ENCODE measurements at regions not wholly inside any gene's neighbourhood (a gene's known extent, or its start where the extent isn't known, plus 50 kb on each side); places are given as distances from the start of the nearest gene placed in this dataset.

GRCh38 chr10:8321990-8322389, 267.5 kb downstream of the GATA3 start:
- Histone ChIP-seq H3K4me3 (ENCODE audit: low read length in 2 of 2) (no peak overlapping the region), H3K9ac (ENCODE audit: low read length in 2 of 2) (no peak overlapping the region), H3K4me1 (ENCODE audit: control insufficient read depth, insufficient read depth, low read length) (no peaks in the 10 kb centered on the region), H3K27ac (ENCODE audit: low read length) (no peak overlapping the region), H3K27me3 (ENCODE audit: control insufficient read depth in 1 of 2, insufficient read depth in 2 of 2, low read length in 2 of 2) (peaks cover 0 to 4% of the 10 kb centered on the region in 2 donors), H3K9me3 (ENCODE audit: control insufficient read depth in 2 of 2, low read length in 2 of 2) (no peaks in the 10 kb centered on the region), H3K36me3 (ENCODE audit: control insufficient read depth in 2 of 2, insufficient read depth in 2 of 2, low read length in 2 of 2) (no peaks in the 10 kb centered on the region)

GRCh38 chr10:8323428-8324054, 269.1 kb downstream of the GATA3 start:
- H3K27ac ChIP-seq (ENCODE audit: low read length) = no peak overlapping the region
- H3K4me3 ChIP-seq (ENCODE audit: low read length in 2 of 2) = no peak overlapping the region
- H3K9me3 ChIP-seq (ENCODE audit: control insufficient read depth in 2 of 2, low read length in 2 of 2) = no peaks in the 10 kb centered on the region
- H3K27me3 ChIP-seq (ENCODE audit: control insufficient read depth in 1 of 2, insufficient read depth in 2 of 2, low read length in 2 of 2) = peaks cover 0 to 4% of the 10 kb centered on the region in 2 donors
- H3K36me3 ChIP-seq (ENCODE audit: control insufficient read depth in 2 of 2, insufficient read depth in 2 of 2, low read length in 2 of 2) = no peaks in the 10 kb centered on the region
- no peak overlapping the region for H3K9ac ChIP-seq (ENCODE audit: low read length in 2 of 2)
- H3K4me1 ChIP-seq (ENCODE audit: control insufficient read depth, insufficient read depth, low read length) = no peaks in the 10 kb centered on the region

- Histone ChIP-seq H3K36me3 (ENCODE audit: control insufficient read depth in 2 of 2, insufficient read depth in 2 of 2, low read length in 2 of 2) (no peaks in the 10 kb centered on the region), H3K4me1 (ENCODE audit: control insufficient read depth, insufficient read depth, low read length) (no peaks in the 10 kb centered on the region), H3K27me3 (ENCODE audit: control insufficient read depth in 1 of 2, insufficient read depth in 2 of 2, low read length in 2 of 2) (peaks cover 0 to 5% of the 10 kb centered on the region in 2 donors), H3K9ac (ENCODE audit: low read length in 2 of 2) (no peak overlapping the region), H3K9me3 (ENCODE audit: control insufficient read depth in 2 of 2, low read length in 2 of 2) (no peaks in the 10 kb centered on the region), H3K4me3 (ENCODE audit: low read length in 2 of 2) (no peak overlapping the region), H3K27ac (ENCODE audit: low read length) (no peak overlapping the region)
These were observed 270.8 kb downstream of the GATA3 start for GRCh38 chr10:8325024-8325980.

GRCh38 chr10:8326396-8327139, 272.1 kb downstream of the GATA3 start:
- Histone ChIP-seq H3K27ac (ENCODE audit: low read length) (no peak overlapping the region), H3K36me3 (ENCODE audit: control insufficient read depth in 2 of 2, insufficient read depth in 2 of 2, low read length in 2 of 2) (no peaks in the 10 kb centered on the region), H3K27me3 (ENCODE audit: control insufficient read depth in 1 of 2, insufficient read depth in 2 of 2, low read length in 2 of 2) (peaks cover 2 to 9% of the 10 kb centered on the region in 2 donors), H3K9ac (ENCODE audit: low read length in 2 of 2) (no peak overlapping the region), H3K4me3 (ENCODE audit: low read length in 2 of 2) (no peak overlapping the region), H3K9me3 (ENCODE audit: control insufficient read depth in 2 of 2, low read length in 2 of 2) (no peaks in the 10 kb centered on the region), H3K4me1 (ENCODE audit: control insufficient read depth, insufficient read depth, low read length) (no peaks in the 10 kb centered on the region)

- H3K4me1 ChIP-seq (ENCODE audit: control insufficient read depth, insufficient read depth, low read length) = peaks cover under 1% of the 10 kb centered on the region
- H3K27me3 ChIP-seq (ENCODE audit: control insufficient read depth in 1 of 2, insufficient read depth in 2 of 2, low read length in 2 of 2) = peaks cover 5 to 9% of the 10 kb centered on the region in 2 donors
- no peaks in the 10 kb centered on the region for H3K36me3 ChIP-seq (ENCODE audit: control insufficient read depth in 2 of 2, insufficient read depth in 2 of 2, low read length in 2 of 2)
- no peak overlapping the region for H3K27ac ChIP-seq (ENCODE audit: low read length)
- H3K9ac ChIP-seq (ENCODE audit: low read length in 2 of 2) = no peak overlapping the region
- no peaks in the 10 kb centered on the region for H3K9me3 ChIP-seq (ENCODE audit: control insufficient read depth in 2 of 2, low read length in 2 of 2)
- H3K4me3 ChIP-seq (ENCODE audit: low read length in 2 of 2) = no peak overlapping the region
These were observed 272.6 kb downstream of the GATA3 start for GRCh38 chr10:8327140-8327423.

GRCh38 chr10:8331387-8331786, 276.9 kb downstream of the GATA3 start:
- H3K4me3 ChIP-seq (ENCODE audit: low read length in 2 of 2) = no peak overlapping the region
- no peaks in the 10 kb centered on the region for H3K9me3 ChIP-seq (ENCODE audit: control insufficient read depth in 2 of 2, low read length in 2 of 2)
- H3K4me1 ChIP-seq (ENCODE audit: control insufficient read depth, insufficient read depth, low read length) = peaks cover 7% of the 10 kb centered on the region
- peaks cover 11% of the 10 kb centered on the region in 2 donors for H3K27me3 ChIP-seq (ENCODE audit: control insufficient read depth in 1 of 2, insufficient read depth in 2 of 2, low read length in 2 of 2)
- no peaks in the 10 kb centered on the region for H3K36me3 ChIP-seq (ENCODE audit: control insufficient read depth in 2 of 2, insufficient read depth in 2 of 2, low read length in 2 of 2)
- H3K9ac ChIP-seq (ENCODE audit: low read length in 2 of 2) = no peak overlapping the region
- no peak overlapping the region for H3K27ac ChIP-seq (ENCODE audit: low read length)

GRCh38 chr10:8331896-8332729, 277.6 kb downstream of the GATA3 start:
- no peak overlapping the region for H3K9ac ChIP-seq (ENCODE audit: low read length in 2 of 2)
- H3K36me3 ChIP-seq (ENCODE audit: control insufficient read depth in 2 of 2, insufficient read depth in 2 of 2, low read length in 2 of 2) = no peaks in the 10 kb centered on the region
- H3K27ac ChIP-seq (ENCODE audit: low read length) = no peak overlapping the region
- peaks cover 7% of the 10 kb centered on the region for H3K4me1 ChIP-seq (ENCODE audit: control insufficient read depth, insufficient read depth, low read length)
- peaks cover 13 to 15% of the 10 kb centered on the region in 2 donors for H3K27me3 ChIP-seq (ENCODE audit: control insufficient read depth in 1 of 2, insufficient read depth in 2 of 2, low read length in 2 of 2)
- H3K4me3 ChIP-seq (ENCODE audit: low read length in 2 of 2) = peak overlapping the region; percentile 67 to 68
- no peaks in the 10 kb centered on the region for H3K9me3 ChIP-seq (ENCODE audit: control insufficient read depth in 2 of 2, low read length in 2 of 2)

- Histone ChIP-seq H3K27me3 (ENCODE audit: control insufficient read depth in 1 of 2, insufficient read depth in 2 of 2, low read length in 2 of 2) (peaks cover 13 to 15% of the 10 kb centered on the region in 2 donors), H3K36me3 (ENCODE audit: control insufficient read depth in 2 of 2, insufficient read depth in 2 of 2, low read length in 2 of 2) (no peaks in the 10 kb centered on the region), H3K9ac (ENCODE audit: low read length in 2 of 2) (no peak overlapping the region), H3K27ac (ENCODE audit: low read length) (no peak overlapping the region), H3K9me3 (ENCODE audit: control insufficient read depth in 2 of 2, low read length in 2 of 2) (no peaks in the 10 kb centered on the region), H3K4me3 (ENCODE audit: low read length in 2 of 2) (peak overlapping the region; percentile 67 to 68), H3K4me1 (ENCODE audit: control insufficient read depth, insufficient read depth, low read length) (peaks cover 7% of the 10 kb centered on the region)
These were observed 278.2 kb downstream of the GATA3 start for GRCh38 chr10:8332730-8333111.

- Histone ChIP-seq H3K9me3 (ENCODE audit: control insufficient read depth in 2 of 2, low read length in 2 of 2) (no peaks in the 10 kb centered on the region), H3K27ac (ENCODE audit: low read length) (no peak overlapping the region), H3K4me3 (ENCODE audit: low read length in 2 of 2) (no peak overlapping the region), H3K36me3 (ENCODE audit: control insufficient read depth in 2 of 2, insufficient read depth in 2 of 2, low read length in 2 of 2) (no peaks in the 10 kb centered on the region), H3K4me1 (ENCODE audit: control insufficient read depth, insufficient read depth, low read length) (peaks cover 7% of the 10 kb centered on the region), H3K9ac (ENCODE audit: low read length in 2 of 2) (no peak overlapping the region), H3K27me3 (ENCODE audit: control insufficient read depth in 1 of 2, insufficient read depth in 2 of 2, low read length in 2 of 2) (peaks cover 13 to 15% of the 10 kb centered on the region in 2 donors)
These were observed 280.1 kb downstream of the GATA3 start for GRCh38 chr10:8334631-8335030.
